ENCODE measurements at regions not wholly inside any gene's neighbourhood (a gene's known extent, or its start where the extent isn't known, plus 50 kb on each side); places are given as distances from the start of the nearest gene placed in this dataset.

GRCh38 chr10:10552948-10553347 is 464.7 kb upstream of the CELF2 start:
- no peak for TF ChIP-seq TAF1 (IDR thresholded peaks at IDR 0.05; ENCODE audit: low read depth)
- TF ChIP-seq TCF12 (IDR thresholded peaks at IDR 0.05; ENCODE audit: low read depth), result no peak
- TF ChIP-seq MAX (IDR thresholded peaks at IDR 0.05), result no peak
- TF ChIP-seq TEAD4 (IDR thresholded peaks at IDR 0.05), result no peak
- no peak for TF ChIP-seq EGR1 (IDR thresholded peaks at IDR 0.05)
- TF ChIP-seq REST (IDR thresholded peaks at IDR 0.05; ENCODE audit: low read depth), result no peak
- TF ChIP-seq EP300 (IDR thresholded peaks at IDR 0.05; ENCODE audit: borderline replicate concordance), result no peak
- no peak for TF ChIP-seq FOXM1 (IDR thresholded peaks at IDR 0.05; ENCODE audit: borderline replicate concordance, low read depth)
